Skin of body (tissue), 1 donor: ENCODE measurements at regions not wholly inside any gene's neighbourhood (a gene's known extent, or its start where the extent isn't known, plus 50 kb on each side); places are given as distances from the start of the nearest gene placed in this dataset.

Experiments
- DNase-seq: peaks from one replicate; lab custom pipeline; 2025; lab: John Stamatoyannopoulos, UW

DNA sequence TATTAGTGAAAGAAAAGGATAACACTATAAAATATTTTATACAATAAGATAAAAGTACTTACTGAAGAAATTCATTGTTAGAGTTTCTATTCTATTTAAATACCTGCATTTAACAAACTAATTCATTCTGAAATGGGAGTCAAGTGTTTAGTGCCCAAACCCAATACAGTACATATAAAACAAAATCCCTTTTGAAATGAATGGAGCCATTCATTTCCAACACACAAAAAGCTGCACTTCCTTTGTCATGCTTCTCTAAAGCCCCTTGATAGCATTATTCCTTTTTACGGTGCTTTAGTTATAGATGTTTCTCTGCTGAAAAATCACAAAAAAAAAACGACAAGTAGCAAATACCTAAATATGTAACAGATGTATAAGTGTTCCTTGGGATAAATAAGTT lies 596.3 kb downstream of the ZIC1 start:
- no peak for DNase-seq

DNA sequence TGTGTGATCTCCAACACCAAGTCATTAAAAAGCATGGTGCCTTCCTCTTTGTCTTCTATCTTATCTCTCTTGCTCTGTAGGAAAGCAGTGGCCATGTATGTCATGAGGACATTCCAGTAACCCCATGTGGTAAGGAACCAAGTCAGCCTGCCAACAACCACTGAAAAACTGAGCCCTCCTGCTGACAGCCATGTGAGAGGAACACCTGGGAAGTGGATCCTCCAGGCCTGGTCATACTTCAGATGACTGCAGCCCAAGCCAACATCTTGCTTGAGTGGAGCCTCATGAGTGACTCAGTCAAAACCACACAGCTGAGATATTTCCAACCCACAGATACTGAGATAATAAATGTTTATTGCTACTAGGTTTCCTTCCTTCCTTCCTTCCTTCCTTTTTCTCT lies 597.3 kb downstream of the ZIC1 start:
- no peak for DNase-seq

DNA sequence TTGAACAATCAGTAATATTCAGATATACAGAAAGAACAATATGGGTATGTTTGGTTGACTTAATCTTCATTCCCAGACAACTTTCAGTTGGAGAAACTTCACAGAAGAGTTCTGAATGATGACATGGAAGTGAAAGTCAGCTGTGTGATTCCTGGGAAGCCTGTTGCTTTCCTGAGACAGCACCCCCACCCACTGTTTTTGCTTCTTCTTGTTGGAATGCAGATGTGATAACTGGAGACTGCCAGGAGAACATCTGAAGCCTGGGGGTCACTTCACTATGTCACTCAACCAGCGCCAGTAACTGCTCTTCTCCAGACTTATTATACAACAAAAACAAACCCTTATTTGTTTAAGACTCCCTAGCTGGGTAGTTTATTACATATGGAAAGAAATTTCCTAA lies 599.4 kb downstream of the ZIC1 start:
- DNase-seq: no peak

- DNase-seq: no peak
These were observed 611.7 kb downstream of the ZIC1 start for GRCh38 chr3:148020861-148021260.

GRCh38 chr3:148021381-148021780 lies 612.2 kb downstream of the ZIC1 start:
- no peak for DNase-seq

DNA sequence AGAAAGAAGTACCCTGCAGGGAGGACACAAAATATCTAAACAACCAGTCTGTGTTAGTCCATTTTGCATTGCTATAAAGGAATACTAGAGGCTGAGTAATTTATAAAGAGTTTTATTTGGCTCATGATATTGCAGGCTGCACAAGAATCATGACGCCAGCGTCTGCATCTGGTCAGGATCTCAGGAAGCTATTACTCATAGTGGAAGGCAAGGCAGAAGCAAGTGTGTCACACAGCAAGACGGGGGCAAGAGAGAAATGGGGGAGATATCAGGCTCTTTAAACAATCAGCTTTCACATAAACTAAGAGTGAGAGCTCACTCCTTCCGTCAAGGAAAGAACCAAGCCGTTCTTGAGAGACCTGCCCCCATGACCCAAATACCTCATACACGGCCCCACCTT lies 614.8 kb downstream of the ZIC1 start:
- no peak for DNase-seq

GRCh38 chr3:148026009-148026588 lies 616.9 kb downstream of the ZIC1 start:
- DNase-seq: no peak

- no peak for DNase-seq
These were observed 621.8 kb downstream of the ZIC1 start for GRCh38 chr3:148030975-148031374.

GRCh38 chr3:148034353-148034752 lies 625.2 kb downstream of the ZIC1 start:
- no peak for DNase-seq

- DNase-seq: no peak
These were observed 627.2 kb downstream of the ZIC1 start for GRCh38 chr3:148036331-148036876.

DNA sequence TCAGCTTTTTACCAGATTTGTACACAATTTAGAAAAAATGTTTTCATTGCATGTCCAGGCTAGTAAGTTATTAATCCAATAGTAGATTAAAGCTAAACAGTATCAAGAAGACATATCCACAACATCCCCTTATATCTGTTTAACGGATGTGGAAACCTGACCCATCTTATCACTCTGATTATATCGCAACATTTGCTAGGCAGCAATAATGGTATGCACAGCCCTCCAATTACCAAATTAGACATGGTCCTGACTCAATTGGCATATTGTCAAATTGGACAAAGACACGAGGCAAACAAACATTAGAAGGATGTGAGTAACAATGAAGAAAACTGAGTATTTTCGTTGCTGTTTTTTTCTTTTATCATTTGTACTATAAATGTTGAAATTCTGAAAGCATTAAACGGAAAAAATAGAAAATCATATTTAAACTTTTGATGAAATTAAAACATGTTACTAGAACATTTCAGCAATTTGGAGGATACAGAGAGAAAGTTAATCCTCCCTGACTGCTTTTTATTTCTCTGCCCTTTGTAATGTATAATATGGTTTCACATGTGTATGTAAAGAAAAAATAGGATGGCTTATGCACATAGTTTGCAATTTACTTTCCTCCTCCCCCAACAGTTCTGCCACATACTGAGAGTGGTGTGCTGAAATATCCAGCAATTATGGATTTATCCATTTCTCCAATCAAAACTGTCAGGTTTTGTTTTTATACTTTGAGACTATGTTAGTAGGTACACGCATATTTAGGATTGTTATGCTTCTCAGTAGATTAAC lies 633.7 kb downstream of the ZIC1 start:
- no peak for DNase-seq

- peak; percentile 79 for DNase-seq
These were observed 635.0 kb downstream of the ZIC1 start for GRCh38 chr3:148044151-148044550.

- DNase-seq: no peak
These were observed 642.7 kb upstream of the AGTR1 start for GRCh38 chr3:148054999-148055398.

DNA sequence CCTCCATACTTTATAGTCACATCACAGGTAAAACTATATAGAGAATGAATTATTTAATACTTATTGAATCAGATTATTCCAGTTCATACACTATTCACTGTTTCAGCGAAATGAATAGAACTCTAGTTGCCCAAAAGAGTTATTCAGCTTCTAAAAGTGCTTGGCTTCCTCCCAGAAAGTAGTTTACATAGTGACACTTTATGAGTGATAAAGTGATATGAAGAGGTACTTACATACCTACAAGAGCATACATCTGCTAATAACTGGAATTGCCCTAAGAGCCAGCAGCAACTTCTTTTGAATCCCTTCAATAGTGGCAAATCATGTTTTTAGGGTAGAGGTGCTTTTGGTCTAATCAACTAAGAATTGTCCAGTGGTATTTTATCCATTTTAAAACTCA lies 635.1 kb upstream of the AGTR1 start:
- DNase-seq: no peak

DNA sequence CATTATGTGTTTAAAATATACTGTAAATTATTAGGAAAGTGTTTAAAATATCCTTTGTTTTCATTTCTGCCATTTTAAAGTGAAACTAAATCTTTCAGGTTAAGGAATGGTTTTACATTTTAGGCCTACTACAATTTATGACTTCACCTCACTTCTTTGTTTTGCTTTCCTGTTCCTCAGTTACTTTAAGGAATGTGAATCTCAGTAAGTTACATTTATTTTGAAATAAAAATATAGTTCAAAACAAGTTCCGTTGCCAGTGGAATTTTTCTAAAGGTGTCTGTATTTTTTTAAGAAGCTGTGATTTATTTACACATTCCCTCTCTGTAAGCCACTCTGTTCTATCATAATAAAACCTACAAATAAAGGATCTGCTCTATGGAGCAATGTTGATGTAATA lies 630.9 kb upstream of the AGTR1 start:
- DNase-seq: no peak

DNA sequence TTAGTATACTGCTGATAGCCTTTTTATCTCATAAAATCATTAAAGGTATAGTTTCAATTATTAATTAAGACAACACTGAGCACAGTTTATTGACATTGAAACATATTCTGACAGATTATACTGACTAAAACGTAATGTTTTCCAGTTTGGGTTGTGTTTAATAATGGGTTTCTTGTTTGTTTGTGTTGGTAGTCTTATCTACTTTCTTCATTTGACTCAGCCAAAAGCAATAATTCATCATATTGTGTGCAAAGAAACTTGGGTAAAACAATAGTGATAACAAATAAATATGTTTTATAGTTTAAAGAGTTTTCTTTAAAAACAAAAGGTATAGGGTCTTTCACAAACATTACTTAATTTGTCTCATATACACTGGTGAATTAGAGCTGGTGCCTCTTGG lies 629.2 kb upstream of the AGTR1 start:
- DNase-seq: no peak

GRCh38 chr3:148070041-148070440 lies 627.7 kb upstream of the AGTR1 start:
- DNase-seq: no peak

DNA sequence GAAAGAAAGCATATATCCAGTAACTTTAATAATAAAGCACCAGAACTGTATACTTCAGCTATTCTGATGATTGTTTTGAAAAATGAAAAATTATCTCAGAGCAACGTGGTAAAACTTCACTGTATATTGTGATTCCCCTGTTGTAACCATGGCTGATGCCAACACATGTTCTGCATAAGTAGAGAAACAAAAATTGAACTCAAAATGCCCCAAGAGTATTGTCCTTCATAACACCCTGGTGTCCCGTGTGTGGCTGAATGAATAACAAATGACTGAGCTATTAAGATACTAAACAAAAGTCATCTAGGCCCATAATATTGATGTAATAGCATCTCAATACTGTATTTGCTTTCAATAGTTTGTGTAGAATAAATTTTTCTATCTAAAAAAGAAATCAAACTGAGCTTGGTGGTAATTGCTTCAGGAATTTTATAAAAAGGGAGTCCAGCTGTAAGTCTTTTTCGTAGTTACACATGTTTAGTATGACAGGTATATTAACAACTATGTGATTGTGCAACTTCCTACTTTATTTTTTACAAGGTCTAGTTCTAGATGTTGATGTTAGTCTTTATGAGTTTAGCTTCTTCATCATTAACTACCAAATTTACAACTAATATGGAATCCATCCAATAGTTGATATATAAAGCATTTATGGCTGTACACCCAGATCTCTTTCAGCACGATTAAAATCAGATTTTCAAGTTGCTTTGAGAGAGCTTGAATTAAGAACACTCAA lies 623.8 kb upstream of the AGTR1 start:
- no peak for DNase-seq

DNA sequence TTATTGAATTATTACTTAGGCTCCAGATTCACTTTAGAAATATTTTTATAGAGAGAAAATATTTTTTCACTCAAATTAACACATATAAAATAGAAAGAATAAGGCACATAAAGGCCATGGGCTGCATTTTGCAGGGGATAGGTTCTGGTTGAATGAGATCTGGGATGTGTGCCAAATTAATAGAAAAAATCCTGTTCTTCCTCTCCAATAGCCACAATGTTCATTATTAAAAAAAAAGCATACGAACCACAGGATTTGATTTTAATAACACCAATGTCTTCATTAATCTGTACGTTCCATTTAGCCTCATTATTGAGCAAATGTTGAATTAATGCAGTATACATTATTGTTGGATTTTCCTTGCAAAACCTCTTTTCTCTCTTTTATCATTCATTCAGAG lies 622.8 kb upstream of the AGTR1 start:
- no peak for DNase-seq

- peak; percentile 50 for DNase-seq
These were observed 621.7 kb upstream of the AGTR1 start for GRCh38 chr3:148075771-148076716.

GRCh38 chr3:148077318-148077923 lies 620.3 kb upstream of the AGTR1 start:
- DNase-seq: no peak
